Progenitor cell of endocrine pancreas (in vitro differentiated cells): ENCODE measurements at regions not wholly inside any gene's neighbourhood (a gene's known extent, or its start where the extent isn't known, plus 50 kb on each side); places are given as distances from the start of the nearest gene placed in this dataset.

ENCODE experiments used
- DNase-seq: peaks from one replicate; pipeline ENCODE4 v3.0.0; 2021; ENCODE audit warnings: low spot score; ENCODE audit not compliant: unreplicated experiment
- H3K27ac Mint-ChIP-seq: 2 replicates; pipeline ENCODE4 v1.8.0; 2021; ENCODE audit warnings: mild to moderate bottlenecking, moderate library complexity, mixed read lengths
- H3K27me3 Mint-ChIP-seq: 2 replicates; pipeline ENCODE4 v1.8.0; 2021; ENCODE audit warnings: mixed read lengths
- H3K36me3 Mint-ChIP-seq: 2 replicates; pipeline ENCODE4 v1.8.0; 2022; ENCODE audit warnings: mixed read lengths; ENCODE audit not compliant: insufficient read depth
- H3K4me1 Mint-ChIP-seq: 2 replicates; pipeline ENCODE4 v1.8.0; 2021; ENCODE audit warnings: low read depth, mixed read lengths
- H3K4me3 Mint-ChIP-seq: 2 replicates; pipeline ENCODE4 v1.8.0; 2021; ENCODE audit warnings: low read depth, mild to moderate bottlenecking, moderate library complexity, mixed read lengths
- H3K9me3 Mint-ChIP-seq: 2 replicates; pipeline ENCODE4 v1.8.0; 2021; ENCODE audit warnings: low read depth, mixed read lengths
- TF ChIP-seq, protein P1 (sequence below): fragments of 200-600 bp; sonication (generic); IDR thresholded peaks from one replicate; pipeline ENCODE4 v1.5.0; 2021; ENCODE audit warnings: antibody characterized with exemption, mild to moderate bottlenecking; ENCODE audit not compliant: unreplicated experiment

DNA sequence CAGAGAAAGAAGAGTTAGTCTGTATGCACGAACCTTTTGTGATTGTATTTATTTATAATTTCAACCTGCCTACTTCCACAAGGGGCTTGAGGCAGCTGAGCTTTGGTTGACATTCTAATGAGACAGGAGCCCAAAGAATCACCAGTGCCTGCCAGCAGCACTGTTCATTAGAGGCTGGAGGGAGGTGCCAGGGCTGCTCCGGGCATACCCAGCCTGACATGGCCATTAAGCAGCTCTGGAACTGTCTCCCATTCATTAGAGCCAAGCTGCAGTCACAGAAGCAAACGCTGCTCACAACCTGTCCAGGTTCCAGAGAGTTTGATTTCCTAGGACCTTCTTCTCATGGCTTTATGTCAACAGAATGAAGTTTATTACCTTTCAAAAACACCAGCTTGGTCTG, 425.5 kb downstream of the RFC3 start:
- DNase-seq: no peak
- Mint-ChIP-seq H3K4me3 (no peak overlapping the region), H3K4me1 (no peaks in the 10 kb centered on the region), H3K27ac (no peak overlapping the region), H3K9me3 (no peaks in the 10 kb centered on the region), H3K36me3 (no peaks in the 10 kb centered on the region), H3K27me3 (no peaks in the 10 kb centered on the region)
- TF ChIP-seq, protein P1, sequence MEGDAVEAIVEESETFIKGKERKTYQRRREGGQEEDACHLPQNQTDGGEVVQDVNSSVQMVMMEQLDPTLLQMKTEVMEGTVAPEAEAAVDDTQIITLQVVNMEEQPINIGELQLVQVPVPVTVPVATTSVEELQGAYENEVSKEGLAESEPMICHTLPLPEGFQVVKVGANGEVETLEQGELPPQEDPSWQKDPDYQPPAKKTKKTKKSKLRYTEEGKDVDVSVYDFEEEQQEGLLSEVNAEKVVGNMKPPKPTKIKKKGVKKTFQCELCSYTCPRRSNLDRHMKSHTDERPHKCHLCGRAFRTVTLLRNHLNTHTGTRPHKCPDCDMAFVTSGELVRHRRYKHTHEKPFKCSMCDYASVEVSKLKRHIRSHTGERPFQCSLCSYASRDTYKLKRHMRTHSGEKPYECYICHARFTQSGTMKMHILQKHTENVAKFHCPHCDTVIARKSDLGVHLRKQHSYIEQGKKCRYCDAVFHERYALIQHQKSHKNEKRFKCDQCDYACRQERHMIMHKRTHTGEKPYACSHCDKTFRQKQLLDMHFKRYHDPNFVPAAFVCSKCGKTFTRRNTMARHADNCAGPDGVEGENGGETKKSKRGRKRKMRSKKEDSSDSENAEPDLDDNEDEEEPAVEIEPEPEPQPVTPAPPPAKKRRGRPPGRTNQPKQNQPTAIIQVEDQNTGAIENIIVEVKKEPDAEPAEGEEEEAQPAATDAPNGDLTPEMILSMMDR: no peak

DNA sequence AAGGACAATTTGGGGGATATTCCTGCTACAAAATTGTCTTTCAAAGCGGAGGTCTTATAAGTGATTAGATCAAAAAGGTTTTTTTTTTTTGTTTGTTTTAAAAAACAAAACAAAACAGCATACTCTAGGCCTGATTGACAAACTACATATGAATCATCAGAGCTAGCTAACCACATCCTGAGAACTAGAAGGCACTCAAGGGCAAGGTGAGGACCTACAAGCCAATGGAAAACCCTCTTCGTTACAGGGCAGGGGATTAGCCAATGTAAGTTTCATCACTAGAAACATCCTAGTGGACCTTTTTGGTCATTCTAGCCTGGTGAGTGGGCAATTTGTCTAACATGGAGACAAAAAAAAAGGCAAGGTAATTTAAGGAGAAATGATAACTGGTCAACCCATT, 428.6 kb downstream of the RFC3 start:
- Mint-ChIP-seq H3K27ac (no peak overlapping the region), H3K9me3 (no peaks in the 10 kb centered on the region), H3K36me3 (no peaks in the 10 kb centered on the region), H3K27me3 (no peaks in the 10 kb centered on the region), H3K4me3 (no peak overlapping the region), H3K4me1 (peaks cover 2% of the 10 kb centered on the region)
- TF ChIP-seq, protein P1: no peak
- DNase-seq: no peak

GRCh38 chr13:34247596-34247995, 429.6 kb downstream of the RFC3 start:
- H3K36me3 Mint-ChIP-seq: no peaks in the 10 kb centered on the region
- no peak overlapping the region for H3K4me3 Mint-ChIP-seq
- peaks cover 2% of the 10 kb centered on the region for H3K4me1 Mint-ChIP-seq
- DNase-seq: no peak
- no peak overlapping the region for H3K27ac Mint-ChIP-seq
- no peaks in the 10 kb centered on the region for H3K27me3 Mint-ChIP-seq
- H3K9me3 Mint-ChIP-seq: peaks cover 2% of the 10 kb centered on the region
- TF ChIP-seq, protein P1: no peak

DNA sequence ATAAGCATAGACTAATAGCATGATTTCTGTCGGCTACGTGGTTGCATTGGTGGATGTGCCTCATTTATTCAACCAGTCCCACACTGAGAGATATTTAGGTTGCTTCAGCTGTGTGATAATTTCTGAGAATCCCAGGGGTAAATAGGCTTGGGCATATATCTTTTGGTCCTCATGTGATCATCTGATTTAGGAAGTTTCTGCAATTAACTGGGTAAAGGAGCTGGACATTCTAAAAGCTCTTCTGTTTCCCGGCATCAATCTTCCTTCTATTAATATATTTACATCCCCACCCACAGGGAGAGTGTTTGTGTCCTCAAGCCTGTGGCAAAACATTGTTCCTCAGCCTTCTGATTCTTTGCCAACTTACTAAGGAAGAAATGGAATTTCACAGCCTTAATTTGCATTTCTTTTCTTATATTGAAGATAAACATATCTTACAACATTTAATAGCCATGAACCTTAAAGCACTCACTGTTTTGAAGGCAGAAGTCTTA, 431.6 kb downstream of the RFC3 start:
- Mint-ChIP-seq H3K27me3 (no peaks in the 10 kb centered on the region), H3K27ac (no peak overlapping the region), H3K4me3 (no peak overlapping the region), H3K36me3 (no peaks in the 10 kb centered on the region), H3K9me3 (peaks cover 7% of the 10 kb centered on the region), H3K4me1 (peaks cover 5% of the 10 kb centered on the region)
- TF ChIP-seq, protein P1: no peak
- DNase-seq: no peak

DNA sequence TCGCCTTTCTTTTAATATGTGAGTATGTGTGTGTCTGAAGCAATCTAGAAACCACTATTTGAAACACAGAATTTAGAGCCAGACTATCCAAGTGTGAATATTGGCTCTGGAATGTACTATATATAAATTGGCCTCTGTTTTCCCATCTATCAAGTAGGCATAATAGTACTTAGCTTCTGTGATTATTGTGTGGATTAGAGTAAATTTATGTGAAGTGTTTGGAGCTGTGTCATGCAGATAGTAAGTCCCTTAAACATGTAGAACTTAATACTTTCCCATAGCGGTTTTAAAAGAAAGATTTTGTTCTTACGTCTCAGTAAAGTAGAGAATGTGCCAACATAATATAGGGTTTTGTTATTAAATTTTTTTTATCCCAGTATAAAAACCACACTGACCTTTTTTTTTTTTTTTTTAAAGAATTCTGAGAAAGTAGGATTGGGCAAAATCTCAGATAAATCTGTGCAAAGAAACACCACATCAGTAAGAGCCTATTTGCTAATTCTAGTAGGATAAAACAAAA, 432.3 kb downstream of the RFC3 start:
- peaks cover 7% of the 10 kb centered on the region for H3K9me3 Mint-ChIP-seq
- H3K4me1 Mint-ChIP-seq: peaks cover 5% of the 10 kb centered on the region
- H3K4me3 Mint-ChIP-seq: no peak overlapping the region
- no peaks in the 10 kb centered on the region for H3K27me3 Mint-ChIP-seq
- TF ChIP-seq, protein P1: no peak
- H3K36me3 Mint-ChIP-seq: peaks cover under 1% of the 10 kb centered on the region
- no peak overlapping the region for H3K27ac Mint-ChIP-seq
- DNase-seq: no peak
